GM18498 (cell line): ENCODE measurements at regions not wholly inside any gene's neighbourhood (a gene's known extent, or its start where the extent isn't known, plus 50 kb on each side); places are given as distances from the start of the nearest gene placed in this dataset.

ENCODE experiments used
- ATAC-seq: cut with Tn5 transposase; IDR thresholded peaks from one replicate; pipeline ENCODE4 v1.9.1; 2021; ENCODE audit warnings: mild to moderate bottlenecking, moderate library complexity; ENCODE audit not compliant: unreplicated experiment

- ATAC-seq = no peak
These were observed 127.5 kb upstream of the IRX4 start for GRCh38 chr5:2009986-2010914.

- ATAC-seq = no peak
These were observed 126.3 kb upstream of the IRX4 start for GRCh38 chr5:2008851-2009629.

- no peak for ATAC-seq
These were observed 125.3 kb upstream of the IRX4 start for GRCh38 chr5:2007878-2008501.

- ATAC-seq = no peak
These were observed 124.8 kb upstream of the IRX4 start for GRCh38 chr5:2007496-2007877.

GRCh38 chr5:2006971-2007291 is 124.2 kb upstream of the IRX4 start:
- no peak for ATAC-seq

- no peak for ATAC-seq
These were observed 123.7 kb upstream of the IRX4 start for GRCh38 chr5:2006193-2006970.

GRCh38 chr5:2005101-2006041 is 122.6 kb upstream of the IRX4 start:
- ATAC-seq = no peak

GRCh38 chr5:2003690-2004365 is 121.1 kb upstream of the IRX4 start:
- ATAC-seq = no peak

- ATAC-seq = no peak
These were observed 120.5 kb upstream of the IRX4 start for GRCh38 chr5:2003206-2003605.

- no peak for ATAC-seq
These were observed 118.6 kb upstream of the IRX4 start for GRCh38 chr5:2001300-2001699.

GRCh38 chr5:2000591-2000990 is 117.9 kb upstream of the IRX4 start:
- ATAC-seq = no peak

GRCh38 chr5:1999794-2000193 is 117.1 kb upstream of the IRX4 start:
- no peak for ATAC-seq

- ATAC-seq = no peak
These were observed 116.1 kb upstream of the IRX4 start for GRCh38 chr5:1998716-1999317.

- ATAC-seq = no peak
These were observed 115.6 kb upstream of the IRX4 start for GRCh38 chr5:1998348-1998669.

- ATAC-seq = no peak
These were observed 115.1 kb upstream of the IRX4 start for GRCh38 chr5:1997640-1998347.

GRCh38 chr5:1995491-1995890 is 112.8 kb upstream of the IRX4 start:
- no peak for ATAC-seq

- ATAC-seq = no peak
These were observed 104.7 kb upstream of the IRX4 start for GRCh38 chr5:1987471-1987870.

GRCh38 chr5:1985781-1986180 is 103.1 kb upstream of the IRX4 start:
- ATAC-seq = no peak
